Neural progenitor cell (in vitro differentiated cells): ENCODE measurements at regions not wholly inside any gene's neighbourhood (a gene's known extent, or its start where the extent isn't known, plus 50 kb on each side); places are given as distances from the start of the nearest gene placed in this dataset.

Source experiments
- CTCF ChIP-seq: fragments of 200-600 bp; sonication (generic); IDR thresholded peaks from 2 replicates; pipeline ENCODE4 v1.5.1; 2017; ENCODE audit warnings: antibody characterized with exemption, mild to moderate bottlenecking
- EZH2 ChIP-seq: fragments of 200-600 bp; sonication (generic); IDR thresholded peaks from 2 replicates; pipeline ENCODE4 v1.6.1; 2017; ENCODE audit warnings: antibody characterized with exemption, mild to moderate bottlenecking, moderate library complexity

- TF ChIP-seq CTCF (no peak), EZH2 (no peak)
Observed at GRCh38 chr17:71170070-71170469, 950.8 kb upstream of the SOX9 start.
